ENCODE measurements at regions not wholly inside any gene's neighbourhood (a gene's known extent, or its start where the extent isn't known, plus 50 kb on each side); places are given as distances from the start of the nearest gene placed in this dataset.

DNA sequence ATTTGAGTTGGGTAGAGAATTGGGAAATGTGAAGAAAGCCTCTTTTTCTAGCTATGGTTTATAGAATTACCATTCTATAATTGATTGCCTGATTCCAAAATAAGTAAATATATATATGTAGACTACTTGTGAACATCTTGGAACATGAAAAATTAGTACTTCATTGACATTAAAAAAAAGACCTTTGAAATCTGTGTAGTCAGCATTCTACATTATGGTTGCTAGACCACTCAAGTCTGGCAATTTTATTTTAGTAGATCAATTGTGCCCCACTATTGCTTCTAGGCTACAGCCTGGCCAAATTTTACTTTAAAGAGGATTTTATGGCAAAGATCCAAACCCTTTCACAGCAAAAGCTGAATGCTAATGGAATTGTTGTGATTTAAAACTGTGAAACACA is 279.8 kb downstream of the IKZF2 start:
- Histone ChIP-seq H3K79me2 (ENCODE audit: insufficient read depth, low read length) (no peaks in the 10 kb centered on the region), H3K4me2 (ENCODE audit: low read depth, low read length, poor library complexity, severe bottlenecking) (no peak overlapping the region), H2AFZ (ENCODE audit: low read length) (no peak overlapping the region), H3K9me3 (ENCODE audit: insufficient read depth, low read depth, low read length) (peaks cover 7% of the 10 kb centered on the region; the same call in 1 of the 2 replicates), H4K20me1 (ENCODE audit: insufficient read depth, low read length, poor library complexity, severe bottlenecking) (no peaks in the 10 kb centered on the region), H3K9me2 (replicated peaks; ENCODE audit: low read depth, low read length) (no peaks in the 10 kb centered on the region), H3K4me1 (ENCODE audit: insufficient read depth, low read length, poor library complexity, severe bottlenecking) (peaks cover 18% of the 10 kb centered on the region), H3F3A (ENCODE audit: low read depth) (no peaks in the 10 kb centered on the region), H3K4me3 (ENCODE audit: low read length, poor library complexity, severe bottlenecking) (no peak overlapping the region), H3K9ac (ENCODE audit: low read depth, low read length, poor library complexity, severe bottlenecking) (no peak overlapping the region), H3K36me3 (ENCODE audit: insufficient read depth, low read length) (no peaks in the 10 kb centered on the region), H3K27me3 (ENCODE audit: insufficient read depth, low read length, poor library complexity, severe bottlenecking) (no peaks in the 10 kb centered on the region)
- TF ChIP-seq CTCF (conservative IDR thresholded peaks at IDR 0.05; ENCODE audit: low read length) (no peak), EZH2phosphoT487 (IDR thresholded peaks at IDR 0.05; ENCODE audit: borderline replicate concordance) (no peak)

- Histone ChIP-seq H3K9ac (ENCODE audit: low read depth, low read length, poor library complexity, severe bottlenecking) (no peak overlapping the region), H2AFZ (ENCODE audit: low read length) (no peak overlapping the region), H3K9me3 (ENCODE audit: insufficient read depth, low read depth, low read length) (peaks cover 30% of the 10 kb centered on the region), H3K36me3 (ENCODE audit: insufficient read depth, low read length) (no peaks in the 10 kb centered on the region; the same call in 1 of the 2 replicates), H3K27me3 (ENCODE audit: insufficient read depth, low read length, poor library complexity, severe bottlenecking) (peaks cover 6% of the 10 kb centered on the region), H3K79me2 (ENCODE audit: insufficient read depth, low read length) (no peaks in the 10 kb centered on the region), H3F3A (ENCODE audit: low read depth) (no peaks in the 10 kb centered on the region), H3K4me2 (ENCODE audit: low read depth, low read length, poor library complexity, severe bottlenecking) (no peak overlapping the region), H3K4me3 (ENCODE audit: low read length, poor library complexity, severe bottlenecking) (no peak overlapping the region), H4K20me1 (ENCODE audit: insufficient read depth, low read length, poor library complexity, severe bottlenecking) (no peaks in the 10 kb centered on the region), H3K4me1 (ENCODE audit: insufficient read depth, low read length, poor library complexity, severe bottlenecking) (no peaks in the 10 kb centered on the region), H3K9me2 (replicated peaks; ENCODE audit: low read depth, low read length) (no peaks in the 10 kb centered on the region)
- TF ChIP-seq CTCF (conservative IDR thresholded peaks at IDR 0.05; ENCODE audit: low read length) (no peak), EZH2phosphoT487 (IDR thresholded peaks at IDR 0.05; ENCODE audit: borderline replicate concordance) (no peak)
Measured at GRCh38 chr2:212864186-212864585, 287.2 kb downstream of the IKZF2 start.

DNA sequence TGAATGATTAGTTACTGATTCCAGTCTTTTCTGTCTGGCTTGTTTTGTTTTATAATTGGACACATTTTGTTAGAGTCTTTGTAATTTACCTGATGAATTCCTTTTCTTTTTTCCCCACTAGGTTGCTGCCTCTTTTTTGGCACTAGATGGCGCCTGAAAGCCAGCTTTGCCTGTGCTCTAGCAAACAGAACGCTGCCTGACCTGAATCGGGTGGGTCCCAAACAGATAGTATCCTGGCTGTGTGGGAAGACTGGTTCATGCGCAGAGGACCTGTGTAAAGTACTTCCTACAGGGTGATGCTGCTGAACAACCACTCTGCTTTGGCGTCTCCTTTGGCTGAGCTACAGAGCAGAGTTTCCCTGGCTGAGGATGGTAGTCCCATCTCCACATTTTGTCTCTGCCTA is 288.2 kb downstream of the IKZF2 start:
- Histone ChIP-seq H3K4me1 (ENCODE audit: insufficient read depth, low read length, poor library complexity, severe bottlenecking) (no peaks in the 10 kb centered on the region), H3F3A (ENCODE audit: low read depth) (no peaks in the 10 kb centered on the region), H3K9me3 (ENCODE audit: insufficient read depth, low read depth, low read length) (peaks cover 30% of the 10 kb centered on the region), H3K9ac (ENCODE audit: low read depth, low read length, poor library complexity, severe bottlenecking) (no peak overlapping the region), H2AFZ (ENCODE audit: low read length) (no peak overlapping the region), H3K36me3 (ENCODE audit: insufficient read depth, low read length) (no peaks in the 10 kb centered on the region; the same call in 1 of the 2 replicates), H3K9me2 (replicated peaks; ENCODE audit: low read depth, low read length) (no peaks in the 10 kb centered on the region), H3K27me3 (ENCODE audit: insufficient read depth, low read length, poor library complexity, severe bottlenecking) (peaks cover 6% of the 10 kb centered on the region), H3K79me2 (ENCODE audit: insufficient read depth, low read length) (no peaks in the 10 kb centered on the region), H3K4me3 (ENCODE audit: low read length, poor library complexity, severe bottlenecking) (no peak overlapping the region), H4K20me1 (ENCODE audit: insufficient read depth, low read length, poor library complexity, severe bottlenecking) (no peaks in the 10 kb centered on the region), H3K4me2 (ENCODE audit: low read depth, low read length, poor library complexity, severe bottlenecking) (no peak overlapping the region)
- no peak for TF ChIP-seq EZH2phosphoT487 (IDR thresholded peaks at IDR 0.05; ENCODE audit: borderline replicate concordance)
- peak; percentile 97 for TF ChIP-seq CTCF (conservative IDR thresholded peaks at IDR 0.05; ENCODE audit: low read length)
